HG02943 (cell line): ENCODE measurements at regions not wholly inside any gene's neighbourhood (a gene's known extent, or its start where the extent isn't known, plus 50 kb on each side); places are given as distances from the start of the nearest gene placed in this dataset.

Experiments used
- ATAC-seq: cut with Tn5 transposase; IDR thresholded peaks from one replicate; pipeline ENCODE4 v1.9.1; 2021; ENCODE audit warnings: mild to moderate bottlenecking, low read depth, moderate library complexity; ENCODE audit not compliant: unreplicated experiment

DNA sequence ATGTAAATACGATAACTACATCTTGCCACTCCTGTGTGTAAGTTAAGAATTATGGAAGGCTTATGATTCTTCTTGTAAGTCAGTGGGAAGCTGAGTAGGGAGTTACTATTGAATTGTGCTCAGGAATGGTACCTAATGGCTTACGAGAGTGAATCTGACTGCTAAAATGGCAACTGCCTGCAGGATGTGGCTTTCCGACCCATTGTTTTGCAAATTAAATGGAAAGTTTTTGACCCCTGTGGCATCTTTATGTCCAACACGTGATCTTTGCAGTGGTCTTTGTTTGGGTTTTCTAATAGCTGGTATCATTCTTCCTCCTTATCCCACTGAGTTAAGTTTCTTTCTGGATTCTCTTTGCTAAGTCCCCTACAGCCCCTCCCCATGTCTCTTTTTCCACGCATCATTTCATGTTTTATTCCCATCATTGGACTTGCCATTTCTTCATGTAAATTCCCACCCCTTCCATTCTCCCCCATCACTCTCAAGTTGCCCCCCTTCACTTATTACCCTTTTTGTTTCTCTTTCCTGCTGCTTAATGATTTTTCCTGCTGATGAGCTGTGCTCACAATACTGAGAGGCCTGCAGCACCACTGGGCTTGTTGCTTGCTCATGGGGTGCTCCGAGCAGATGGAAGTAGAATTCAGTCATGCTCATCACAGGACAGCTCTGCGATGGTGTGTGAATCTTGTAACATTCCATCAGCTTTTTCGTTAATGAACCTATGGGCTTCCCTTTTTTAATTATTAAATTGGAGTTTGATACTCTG lies 428.2 kb upstream of the IL12A start:
- ATAC-seq = no peak

- ATAC-seq = no peak
Measured at GRCh38 chr3:159565313-159565712, 423.3 kb upstream of the IL12A start.

GRCh38 chr3:159583662-159584061 lies 405.0 kb upstream of the IL12A start:
- ATAC-seq = no peak

GRCh38 chr3:159584421-159584820 lies 404.2 kb upstream of the IL12A start:
- ATAC-seq = no peak

DNA sequence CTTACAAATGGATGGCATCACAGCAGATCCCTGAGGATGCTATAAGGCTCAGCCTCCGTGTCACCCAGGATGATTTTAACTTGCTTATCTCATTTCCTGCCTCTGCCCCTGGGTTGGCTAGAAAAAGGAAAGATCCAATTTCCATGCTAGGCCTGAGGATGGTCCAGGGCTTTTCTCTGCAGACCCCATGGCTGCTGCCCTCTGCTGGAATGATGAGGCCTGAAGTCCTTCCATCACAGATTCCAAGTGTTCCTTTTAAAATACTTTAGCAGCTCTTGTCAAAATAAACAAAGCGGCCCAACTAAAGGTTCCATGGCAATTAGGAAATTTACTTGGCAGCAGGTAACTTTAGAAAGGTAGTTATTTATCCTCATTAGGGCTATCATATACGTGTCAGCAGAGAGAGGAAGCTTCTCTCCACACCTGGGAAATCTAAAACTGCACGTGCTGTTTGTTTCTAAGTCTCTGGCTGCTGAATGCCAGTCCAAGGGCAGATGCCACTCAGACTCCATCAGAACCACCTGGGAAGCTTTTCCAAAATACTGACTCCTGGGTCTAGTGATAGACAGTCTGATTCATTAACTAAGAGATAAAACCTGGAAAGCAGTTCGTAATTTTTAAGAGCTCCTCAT lies 401.9 kb upstream of the IL12A start:
- no peak for ATAC-seq

GRCh38 chr3:159593927-159594605 lies 394.6 kb upstream of the IL12A start:
- ATAC-seq = no peak

DNA sequence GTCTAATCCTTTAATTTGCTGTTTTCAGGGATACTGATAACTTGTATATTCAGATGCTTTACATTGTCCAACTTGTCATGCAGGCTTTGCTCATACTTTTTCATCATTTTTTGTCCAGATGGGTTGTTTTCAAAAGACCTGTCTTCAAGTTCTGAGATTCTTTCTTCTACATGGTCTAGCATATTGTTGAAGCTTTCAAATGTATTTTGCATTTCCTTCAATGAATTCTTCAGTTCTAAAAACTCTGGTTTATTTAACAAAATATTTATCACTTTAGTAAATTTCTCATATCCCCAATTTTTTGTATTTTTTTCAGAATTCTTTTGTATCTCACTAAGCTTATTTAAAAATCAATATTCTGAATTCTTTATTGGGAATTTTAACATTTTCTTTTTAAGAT lies 388.3 kb upstream of the IL12A start:
- no peak for ATAC-seq

DNA sequence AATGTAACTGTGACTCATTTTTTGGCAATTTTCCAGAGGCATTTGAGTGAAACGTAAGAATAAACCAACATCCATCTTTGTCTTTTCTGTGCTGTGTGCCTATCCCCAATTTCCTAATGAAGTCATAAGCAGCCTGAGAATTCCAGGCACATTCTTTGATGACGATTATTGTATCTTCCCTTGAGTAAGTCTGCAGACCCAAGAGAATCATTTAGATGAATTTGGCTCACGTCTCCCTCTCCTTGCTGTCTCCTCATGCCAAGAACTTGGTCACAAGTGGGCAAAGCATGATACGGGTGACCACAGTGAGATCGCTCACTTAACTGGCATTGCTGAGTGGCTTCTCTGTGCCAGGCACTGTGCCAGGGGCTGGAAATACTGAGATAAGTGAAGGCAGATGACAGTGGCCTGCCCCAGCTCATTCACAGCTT lies 384.5 kb upstream of the IL12A start:
- no peak for ATAC-seq

- ATAC-seq = no peak
Measured at GRCh38 chr3:159605101-159605500, 383.5 kb upstream of the IL12A start.

DNA sequence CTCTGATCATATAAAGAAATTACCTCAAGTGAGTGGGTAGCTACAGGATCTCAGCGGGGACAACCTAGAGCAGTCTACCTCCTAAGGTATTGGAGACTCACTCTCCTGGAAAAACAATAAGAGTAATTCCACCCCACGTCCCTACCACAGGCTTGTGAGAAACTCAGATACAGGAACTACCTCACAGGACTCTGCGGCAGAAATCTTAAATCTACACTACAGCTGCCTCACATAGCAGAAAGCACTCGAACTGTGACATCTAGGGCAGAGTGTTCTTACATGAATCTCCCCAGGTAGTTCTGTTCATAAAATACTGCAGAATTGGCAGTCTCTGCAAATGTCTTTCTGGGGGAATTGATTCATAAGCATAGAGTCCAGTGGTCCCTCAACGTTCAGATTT lies 382.9 kb upstream of the IL12A start:
- no peak for ATAC-seq

DNA sequence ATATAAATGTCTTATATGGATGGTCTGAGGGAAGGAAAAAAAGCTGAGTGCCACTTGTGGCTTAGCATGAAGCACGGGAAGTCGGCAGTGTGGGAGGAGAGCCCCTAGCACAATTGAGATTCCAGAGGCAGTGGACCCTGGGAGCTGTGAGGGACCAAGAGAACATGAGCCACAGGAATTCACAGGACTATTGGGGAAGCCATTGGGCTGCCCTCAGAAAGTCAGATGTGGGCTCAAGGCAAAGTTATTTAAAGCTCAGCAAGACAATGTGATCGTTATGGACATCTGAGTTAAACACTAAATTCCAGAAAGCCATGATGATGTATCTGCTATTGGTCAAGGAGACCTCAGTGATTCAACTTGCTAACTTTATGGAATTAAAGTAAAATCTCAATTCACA lies 380.8 kb upstream of the IL12A start:
- no peak for ATAC-seq

- no peak for ATAC-seq
Measured at GRCh38 chr3:159608311-159608710, 380.3 kb upstream of the IL12A start.

DNA sequence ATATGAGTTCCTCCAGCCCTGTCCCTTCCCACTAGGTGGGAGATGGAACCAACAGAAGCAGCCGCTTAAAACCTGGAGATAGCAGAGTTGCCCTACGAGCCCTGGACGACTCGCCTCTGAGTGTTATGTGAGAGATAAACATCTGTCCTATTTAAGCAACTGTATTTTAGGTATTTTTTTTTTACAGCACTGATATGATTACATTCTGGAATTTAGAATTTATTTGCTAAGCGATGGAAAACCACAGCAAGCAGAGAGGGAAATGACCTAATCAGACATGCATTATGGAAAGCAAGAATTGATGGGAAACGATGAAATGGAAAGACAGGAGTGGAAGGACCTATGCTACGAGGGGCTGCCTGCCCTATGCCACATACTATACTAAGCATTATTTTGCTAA lies 379.0 kb upstream of the IL12A start:
- ATAC-seq = no peak

- ATAC-seq = no peak
Measured at GRCh38 chr3:159616234-159616825, 372.3 kb upstream of the IL12A start.

DNA sequence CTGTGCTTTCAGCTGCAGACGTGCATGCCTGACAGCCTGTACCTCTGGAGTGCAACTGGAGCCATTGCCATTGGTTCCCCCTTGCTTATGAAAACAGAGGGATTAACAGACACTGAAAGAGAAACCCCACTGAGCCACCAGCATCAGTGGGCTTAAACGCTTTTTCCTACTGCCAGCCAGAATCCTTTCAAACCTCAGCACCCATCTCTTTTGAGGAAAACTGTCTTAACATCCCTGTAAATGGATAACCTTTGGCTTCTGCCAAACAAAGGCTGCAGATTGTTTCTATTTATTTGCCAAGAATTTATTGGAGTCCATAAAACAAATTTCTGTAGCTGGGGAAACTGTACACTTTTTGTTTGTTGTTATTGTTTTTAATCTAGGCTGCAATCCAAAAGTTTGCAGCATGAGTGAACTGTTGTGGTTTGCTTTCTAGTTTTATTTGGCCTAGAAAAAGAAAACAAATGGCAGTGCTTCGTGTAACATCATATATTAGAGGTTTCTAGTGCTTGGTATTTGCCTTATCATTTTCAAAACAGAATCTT lies 369.2 kb upstream of the IL12A start:
- no peak for ATAC-seq

DNA sequence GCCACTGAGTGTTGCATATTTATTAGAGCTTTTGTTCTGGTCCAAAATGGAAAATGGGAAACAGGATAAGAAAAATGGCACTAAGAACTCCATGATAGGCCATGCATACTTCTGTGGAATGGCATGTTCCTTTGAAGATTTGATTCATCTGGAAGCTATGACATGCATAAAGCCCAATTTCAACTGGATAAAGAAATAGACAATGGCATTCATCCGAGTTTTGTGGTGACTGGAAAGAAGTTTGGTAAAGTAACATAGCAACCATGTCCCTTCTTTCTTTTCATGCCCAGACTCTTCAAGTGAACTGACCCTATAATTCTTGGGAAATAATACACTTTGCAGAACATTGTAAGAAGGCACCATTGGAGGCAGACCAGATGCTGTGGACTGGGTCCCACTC lies 368.4 kb upstream of the IL12A start:
- no peak for ATAC-seq

GRCh38 chr3:159620873-159621272 lies 367.8 kb upstream of the IL12A start:
- ATAC-seq = no peak

DNA sequence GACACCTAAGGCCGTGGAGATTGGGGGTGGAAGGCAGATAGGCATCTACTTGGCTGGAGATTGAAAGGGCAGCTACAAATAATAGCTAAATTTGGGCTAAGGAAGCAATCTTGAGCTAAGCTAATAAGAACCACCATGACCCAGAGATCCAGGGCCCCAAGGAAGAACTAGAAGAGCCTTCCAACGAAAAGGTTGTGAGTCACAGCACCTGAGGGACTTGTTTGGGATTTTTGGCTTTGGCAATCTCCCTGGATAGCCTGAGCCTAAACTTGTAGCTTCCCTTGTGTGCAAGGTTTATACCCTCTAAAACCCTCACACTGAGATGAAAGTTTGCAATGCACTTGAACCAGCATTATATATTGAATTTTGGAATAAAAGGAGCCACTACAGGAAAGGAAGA lies 364.0 kb upstream of the IL12A start:
- ATAC-seq = no peak

DNA sequence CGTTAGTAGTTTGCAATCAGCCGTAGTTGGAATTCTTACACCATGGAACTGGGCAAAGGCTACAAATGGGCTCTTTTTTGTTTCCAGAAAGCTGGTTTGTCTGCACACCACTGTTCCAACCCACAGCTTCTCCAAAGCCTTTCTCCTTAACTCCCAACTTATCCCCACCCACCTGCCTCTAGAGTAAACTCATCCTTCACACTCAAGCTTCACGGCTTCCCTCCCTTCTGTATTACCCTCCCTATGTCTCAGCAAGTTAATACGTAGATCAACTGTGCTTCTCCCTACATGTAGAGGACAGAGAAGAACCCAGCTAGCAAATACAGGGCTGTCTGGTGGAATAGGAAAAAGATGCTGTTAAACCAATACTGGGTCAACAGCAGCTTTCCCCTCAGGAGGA lies 363.0 kb upstream of the IL12A start:
- no peak for ATAC-seq

DNA sequence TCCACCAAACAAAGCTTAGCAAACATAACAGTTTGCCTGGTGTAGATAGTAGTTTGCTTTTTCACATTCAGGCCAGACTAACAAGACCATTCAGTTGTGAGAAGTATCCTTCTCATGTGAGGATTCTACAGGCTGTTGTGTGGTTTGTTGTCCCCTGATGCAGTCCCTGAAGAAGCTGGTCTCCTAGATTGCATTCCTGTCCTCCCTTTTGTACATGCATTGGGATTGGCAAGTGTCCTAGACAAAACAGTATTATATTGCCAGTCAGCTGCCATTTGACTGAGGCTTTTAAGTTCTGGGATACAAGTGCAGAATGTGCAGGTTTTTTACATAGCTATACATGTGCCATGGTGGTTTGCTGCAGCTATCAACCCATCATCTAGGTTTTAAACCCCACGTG lies 362.0 kb upstream of the IL12A start:
- ATAC-seq = no peak

GRCh38 chr3:159627229-159627628 lies 361.4 kb upstream of the IL12A start:
- ATAC-seq = no peak
